ENCODE measurements at regions not wholly inside any gene's neighbourhood (a gene's known extent, or its start where the extent isn't known, plus 50 kb on each side); places are given as distances from the start of the nearest gene placed in this dataset.
"Not testable (repeated sequence)": the region's sequence is repeated elsewhere in the genome, so short reads cannot be mapped to it uniquely, and the experiment has no call there.

GRCh38 chr4:120005527-120005926, 61.1 kb downstream of the MAD2L1 start:
- no peak overlapping the region for H3K4me3 ChIP-seq
- H3K27ac ChIP-seq, result no peak overlapping the region
- TF ChIP-seq CTCF (IDR thresholded peaks at IDR 0.05), result no peak
- no peak for DNase-seq (ENCODE audit: low spot score)

DNA sequence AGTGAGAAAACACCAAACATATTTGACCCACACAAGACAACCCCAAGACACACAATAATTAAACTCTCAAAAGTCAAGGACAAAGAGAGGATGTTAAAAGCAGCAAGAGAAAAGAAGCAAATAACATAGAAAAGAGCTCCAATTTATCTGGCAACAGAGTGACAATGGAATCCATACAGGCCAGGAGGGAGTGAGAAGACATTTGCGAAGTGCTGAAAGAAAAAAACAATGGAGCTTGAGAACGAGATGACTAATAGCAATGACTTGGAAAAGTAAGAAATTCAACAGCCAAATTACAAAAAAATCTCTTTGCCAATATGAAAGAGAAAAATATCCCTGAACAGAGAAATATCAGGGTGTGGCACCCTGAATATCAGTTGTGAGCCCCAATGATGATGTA, 61.6 kb downstream of the MAD2L1 start:
- TF ChIP-seq CTCF (IDR thresholded peaks at IDR 0.05), result no peak
- H3K27ac ChIP-seq, result no peak overlapping the region
- H3K4me3 ChIP-seq, result no peak overlapping the region
- DNase-seq (ENCODE audit: low spot score), result no peak

- no peak for TF ChIP-seq CTCF (IDR thresholded peaks at IDR 0.05)
- Histone ChIP-seq H3K27ac (no peak overlapping the region), H3K4me3 (no peak overlapping the region)
- DNase-seq (ENCODE audit: low spot score), result no peak
Measured at GRCh38 chr4:120004054-120004453, 62.6 kb downstream of the MAD2L1 start.

GRCh38 chr4:120003193-120003592, 63.5 kb downstream of the MAD2L1 start:
- no peak for TF ChIP-seq CTCF (IDR thresholded peaks at IDR 0.05)
- no peak overlapping the region for H3K4me3 ChIP-seq
- no peak for DNase-seq (ENCODE audit: low spot score)
- no peak overlapping the region for H3K27ac ChIP-seq

DNA sequence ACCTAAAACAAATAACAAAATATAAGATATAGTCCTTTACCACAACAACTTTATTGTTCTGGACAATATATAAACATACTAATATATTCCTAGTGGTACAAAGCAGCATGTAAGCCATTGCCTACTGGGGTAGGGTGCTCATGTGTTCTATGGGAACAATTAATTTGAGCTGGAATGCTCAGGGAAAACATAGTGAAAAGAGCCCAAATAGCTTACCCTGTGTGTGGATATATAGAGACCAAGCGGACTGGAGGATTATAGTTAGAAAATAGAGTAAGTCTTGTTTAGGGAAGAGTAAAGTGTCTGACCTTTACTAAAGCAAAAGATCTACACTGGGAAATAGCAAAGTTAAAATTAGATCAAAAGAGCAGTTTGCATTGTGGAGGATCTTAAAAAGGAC, 64.8 kb downstream of the MAD2L1 start:
- TF ChIP-seq CTCF (IDR thresholded peaks at IDR 0.05), result no peak
- DNase-seq (ENCODE audit: low spot score), result no peak
- Histone ChIP-seq H3K27ac (no peak overlapping the region), H3K4me3 (no peak overlapping the region)

DNA sequence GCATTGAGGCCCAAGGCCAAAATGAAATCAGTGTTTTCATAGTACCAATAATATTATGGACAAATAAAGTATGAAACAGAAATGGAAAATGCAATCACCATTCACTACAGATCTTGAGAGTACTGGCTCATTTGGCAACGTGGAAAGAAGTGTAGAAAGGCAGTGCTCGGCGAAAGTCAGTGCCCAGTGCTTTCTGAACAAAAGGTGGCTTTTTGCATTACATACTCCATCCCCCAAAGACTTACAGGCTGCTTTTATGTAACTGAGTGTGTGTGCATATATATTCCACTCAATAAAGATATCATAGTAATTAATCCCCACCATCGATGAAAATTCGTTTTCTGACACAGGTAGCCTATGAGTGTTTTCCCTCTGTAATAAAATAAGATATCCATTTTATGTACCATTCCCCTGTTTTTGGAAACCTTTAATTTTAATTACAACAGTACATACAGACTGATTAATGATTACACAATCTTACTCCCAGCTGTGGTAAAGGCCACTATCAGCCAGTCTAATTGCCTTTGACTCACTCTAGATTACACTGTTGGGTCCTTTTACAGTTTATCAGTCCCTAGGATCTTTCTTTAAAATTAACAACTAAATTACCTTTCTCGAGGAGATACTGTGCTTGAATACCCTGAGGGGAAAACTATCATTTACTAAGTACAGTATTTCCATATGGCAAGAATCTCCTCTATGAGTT, 65.9 kb downstream of the MAD2L1 start:
- TF ChIP-seq CTCF (IDR thresholded peaks at IDR 0.05), result no peak
- DNase-seq (ENCODE audit: low spot score), result no peak
- Histone ChIP-seq H3K4me3 (no peak overlapping the region), H3K27ac (no peak overlapping the region)

DNA sequence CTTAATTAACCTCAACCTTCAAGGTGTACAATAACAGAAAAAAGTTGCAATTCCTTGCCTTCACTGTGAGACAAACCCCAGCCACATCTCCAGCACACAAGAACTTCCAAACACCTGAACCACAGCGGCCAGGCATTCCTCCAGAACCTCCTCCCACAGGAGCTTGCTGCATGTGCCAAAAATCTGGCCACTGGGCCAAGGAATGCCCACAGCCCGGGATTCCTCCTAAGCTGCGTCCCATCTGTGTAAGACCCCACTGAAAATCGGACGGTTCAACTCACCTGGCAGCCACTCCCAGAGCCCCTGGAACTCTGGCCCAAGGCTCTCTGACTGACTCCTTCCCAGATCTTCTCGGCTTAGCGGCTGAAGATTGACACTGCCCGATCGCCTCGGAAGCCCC, 70.6 kb downstream of the MAD2L1 start:
- H3K27ac ChIP-seq; H3K4me3 ChIP-seq; DNase-seq (ENCODE audit: low spot score): not testable (repeated sequence)

Data from coronary artery (tissue), 2 donors.